ENCODE measurements at regions not wholly inside any gene's neighbourhood (a gene's known extent, or its start where the extent isn't known, plus 50 kb on each side); places are given as distances from the start of the nearest gene placed in this dataset.
A peak's percentile ranks its signal among the peaks of the same experiment; 100 is the strongest.

DNA sequence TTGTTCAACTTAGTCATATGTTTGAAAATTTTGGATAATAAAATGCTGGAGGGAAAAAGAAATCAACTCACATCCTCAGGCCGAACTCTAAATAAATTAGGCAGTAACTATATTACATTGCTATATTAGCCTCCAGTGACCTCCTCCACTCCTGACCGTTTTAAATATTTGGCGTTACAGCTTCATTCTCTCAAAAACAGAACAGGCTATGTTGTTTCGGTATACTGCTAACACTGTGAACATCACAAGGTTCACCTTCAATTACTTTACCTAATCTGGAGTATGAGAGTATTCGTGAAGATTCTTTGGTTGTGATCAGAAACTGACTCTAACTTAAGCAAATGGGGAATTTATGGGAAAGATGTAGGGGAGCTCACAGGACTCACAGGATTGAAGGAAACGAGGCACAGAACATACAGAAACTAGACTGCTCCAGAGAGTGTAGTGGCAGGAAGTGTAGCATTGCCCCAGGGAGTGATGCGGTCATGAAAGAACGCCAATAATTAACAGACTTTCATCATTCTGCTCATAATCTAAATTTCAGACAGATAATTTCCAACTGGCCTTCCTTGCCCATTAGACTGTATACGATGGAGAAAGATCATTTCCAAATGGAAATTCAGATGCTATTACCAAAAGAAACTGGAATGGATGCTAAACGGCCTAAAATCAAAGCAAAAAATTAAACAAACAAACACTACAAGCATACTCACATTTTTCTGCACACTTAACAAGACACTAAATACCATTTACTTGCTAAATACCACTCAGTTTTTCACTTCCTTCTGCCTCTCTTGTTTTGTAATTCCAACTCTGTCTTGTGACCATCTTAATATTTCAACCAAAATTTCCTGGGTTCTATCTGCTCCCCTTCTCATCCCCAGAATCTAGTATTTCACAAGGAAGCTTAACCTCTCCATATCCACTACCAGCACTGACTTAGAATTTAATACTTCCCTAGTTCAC is 110.1 kb upstream of the LPAR1 start:
- TF ChIP-seq EP300 (IDR thresholded peaks at IDR 0.05) (peak in 1 of 2 donors; percentile 22), POLR2A (IDR thresholded peaks at IDR 0.05) (no peak)
- H3K36me3 ChIP-seq: no peaks in the 10 kb centered on the region
- peak overlapping the region in 1 of 4 donors; percentile 36 for H3K27ac ChIP-seq
- peaks cover 0 to 17% (median 0%) of the 10 kb centered on the region in 4 donors for H3K4me1 ChIP-seq
- H3K27me3 ChIP-seq: no peaks in the 10 kb centered on the region
- DNase-seq (ENCODE audit: low spot score in 2 of 2): no peak
- WGBS, 2 donors: 36 to 45% methylated on average over 10 of the region's 10 CpGs
- no peaks in the 10 kb centered on the region for H3K9me3 ChIP-seq
- H3K4me3 ChIP-seq: no peak overlapping the region

- no peak for TF ChIP-seq EP300 (IDR thresholded peaks at IDR 0.05)
- TF ChIP-seq, protein P1, sequence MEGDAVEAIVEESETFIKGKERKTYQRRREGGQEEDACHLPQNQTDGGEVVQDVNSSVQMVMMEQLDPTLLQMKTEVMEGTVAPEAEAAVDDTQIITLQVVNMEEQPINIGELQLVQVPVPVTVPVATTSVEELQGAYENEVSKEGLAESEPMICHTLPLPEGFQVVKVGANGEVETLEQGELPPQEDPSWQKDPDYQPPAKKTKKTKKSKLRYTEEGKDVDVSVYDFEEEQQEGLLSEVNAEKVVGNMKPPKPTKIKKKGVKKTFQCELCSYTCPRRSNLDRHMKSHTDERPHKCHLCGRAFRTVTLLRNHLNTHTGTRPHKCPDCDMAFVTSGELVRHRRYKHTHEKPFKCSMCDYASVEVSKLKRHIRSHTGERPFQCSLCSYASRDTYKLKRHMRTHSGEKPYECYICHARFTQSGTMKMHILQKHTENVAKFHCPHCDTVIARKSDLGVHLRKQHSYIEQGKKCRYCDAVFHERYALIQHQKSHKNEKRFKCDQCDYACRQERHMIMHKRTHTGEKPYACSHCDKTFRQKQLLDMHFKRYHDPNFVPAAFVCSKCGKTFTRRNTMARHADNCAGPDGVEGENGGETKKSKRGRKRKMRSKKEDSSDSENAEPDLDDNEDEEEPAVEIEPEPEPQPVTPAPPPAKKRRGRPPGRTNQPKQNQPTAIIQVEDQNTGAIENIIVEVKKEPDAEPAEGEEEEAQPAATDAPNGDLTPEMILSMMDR (IDR thresholded peaks at IDR 0.05): no peak
- no peak for TF ChIP-seq POLR2A (IDR thresholded peaks at IDR 0.05)
- no peak for DNase-seq (ENCODE audit: low spot score in 2 of 2)
Measured at GRCh38 chr9:111147041-111147440, 108.8 kb upstream of the LPAR1 start.

GRCh38 chr9:111144741-111145140 is 106.5 kb upstream of the LPAR1 start:
- WGBS, 2 donors: 64 to 68% methylated on average over 3 of the region's 3 CpGs
- DNase-seq (ENCODE audit: low spot score in 2 of 2): no peak
- Histone ChIP-seq H3K27me3 (no peaks in the 10 kb centered on the region), H3K36me3 (no peaks in the 10 kb centered on the region), H3K4me1 (peaks cover 0 to 12% (median 0%) of the 10 kb centered on the region in 4 donors), H3K27ac (no peak overlapping the region), H3K4me3 (no peak overlapping the region), H3K9me3 (no peaks in the 10 kb centered on the region)
- no peak for TF ChIP-seq EP300 (IDR thresholded peaks at IDR 0.05)
- TF ChIP-seq POLR2A (IDR thresholded peaks at IDR 0.05): no peak

More at GRCh38 chr9:111147041-111147440, 108.8 kb upstream of the LPAR1 start:
- 78 to 89% methylated on average over 3 of the region's 3 CpGs for WGBS, 2 donors
- Histone ChIP-seq H3K27me3 (no peaks in the 10 kb centered on the region), H3K4me3 (no peak overlapping the region), H3K36me3 (no peaks in the 10 kb centered on the region), H3K9me3 (no peaks in the 10 kb centered on the region), H3K27ac (no peak overlapping the region), H3K4me1 (peaks cover 0 to 12% (median 0%) of the 10 kb centered on the region in 4 donors)

- TF ChIP-seq, protein P1 (IDR thresholded peaks at IDR 0.05): no peak
- no peak for TF ChIP-seq EP300 (IDR thresholded peaks at IDR 0.05)
- no peak for DNase-seq (ENCODE audit: low spot score in 2 of 2)
- Histone ChIP-seq H3K4me3 (no peak overlapping the region), H3K27me3 (no peaks in the 10 kb centered on the region), H3K27ac (no peak overlapping the region), H3K4me1 (no peaks in the 10 kb centered on the region), H3K9me3 (peaks cover 0 to 14% (median 0%) of the 10 kb centered on the region in 4 donors), H3K36me3 (no peaks in the 10 kb centered on the region)
- 66 to 78% methylated on average over 2 of the region's 2 CpGs for WGBS, 2 donors
Measured at GRCh38 chr9:111136180-111136579, 97.9 kb upstream of the LPAR1 start.

- DNase-seq (ENCODE audit: low spot score in 2 of 2): no peak
- no peak for TF ChIP-seq POLR2A (IDR thresholded peaks at IDR 0.05)
- TF ChIP-seq, protein P1 (IDR thresholded peaks at IDR 0.05): no peak
- peak in 1 of 2 donors; percentile 33 for TF ChIP-seq EP300 (IDR thresholded peaks at IDR 0.05)
- Histone ChIP-seq H3K9me3 (peaks cover 0 to 14% (median 0%) of the 10 kb centered on the region in 4 donors), H3K36me3 (no peaks in the 10 kb centered on the region), H3K27me3 (no peaks in the 10 kb centered on the region), H3K4me1 (no peaks in the 10 kb centered on the region), H3K4me3 (no peak overlapping the region), H3K27ac (no peak overlapping the region)
- WGBS, 2 donors: 58 to 81% methylated on average over 1 of the region's 1 CpG
Measured at GRCh38 chr9:111131211-111131610, 92.9 kb upstream of the LPAR1 start.

GRCh38 chr9:111120526-111120925 is 82.3 kb upstream of the LPAR1 start:
- Histone ChIP-seq H3K27me3 (no peaks in the 10 kb centered on the region), H3K27ac (no peak overlapping the region), H3K4me1 (peaks cover 0 to 10% (median 0%) of the 10 kb centered on the region in 4 donors), H3K36me3 (no peaks in the 10 kb centered on the region), H3K9me3 (peaks cover 0 to 4% (median 0%) of the 10 kb centered on the region in 4 donors), H3K4me3 (no peak overlapping the region)
- no peak for DNase-seq (ENCODE audit: low spot score in 2 of 2)
- WGBS, 2 donors: 74 to 78% methylated on average over 4 of the region's 4 CpGs
- TF ChIP-seq, protein P1 (IDR thresholded peaks at IDR 0.05): no peak
- no peak for TF ChIP-seq POLR2A (IDR thresholded peaks at IDR 0.05)
- TF ChIP-seq EP300 (IDR thresholded peaks at IDR 0.05): no peak
